Loucy (cell line): ENCODE measurements at regions not wholly inside any gene's neighbourhood (a gene's known extent, or its start where the extent isn't known, plus 50 kb on each side); places are given as distances from the start of the nearest gene placed in this dataset.

Experiments used
- EZH2phosphoT487 ChIP-seq: fragments of 200-600 bp; IDR thresholded peaks from 2 replicates; pipeline ENCODE4 v1.6.1; 2018; ENCODE audit warnings: antibody characterized with exemption, mild to moderate bottlenecking, moderate library complexity, borderline replicate concordance
- TF ChIP-seq, protein P1 (sequence below): fragments of 200-600 bp; sonication (generic); conservative IDR thresholded peaks from 2 replicates; pipeline ENCODE4 v1.5.1; 2014; ENCODE audit warnings: mild to moderate bottlenecking, antibody characterized with exemption, low read length

DNA sequence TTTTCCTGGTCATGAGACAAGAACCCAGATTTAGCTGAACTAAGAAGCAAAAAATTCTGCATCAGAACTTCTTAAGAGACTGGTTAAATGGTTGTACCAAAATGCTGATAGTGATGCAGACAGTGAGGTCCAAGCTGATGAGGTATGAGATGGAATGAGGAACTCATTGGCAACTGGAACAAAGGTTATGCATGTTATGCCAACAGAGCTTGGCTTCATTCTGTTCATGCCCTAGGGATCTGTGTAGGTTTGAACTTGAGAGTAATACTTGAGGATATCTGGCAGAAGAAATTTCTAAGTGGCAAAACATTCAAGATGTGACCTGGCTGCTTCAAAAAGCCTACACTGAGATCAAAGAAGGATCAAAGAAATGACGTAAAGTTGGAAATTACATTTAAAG lies 398.0 kb downstream of the FSCB start:
- TF ChIP-seq, protein P1, sequence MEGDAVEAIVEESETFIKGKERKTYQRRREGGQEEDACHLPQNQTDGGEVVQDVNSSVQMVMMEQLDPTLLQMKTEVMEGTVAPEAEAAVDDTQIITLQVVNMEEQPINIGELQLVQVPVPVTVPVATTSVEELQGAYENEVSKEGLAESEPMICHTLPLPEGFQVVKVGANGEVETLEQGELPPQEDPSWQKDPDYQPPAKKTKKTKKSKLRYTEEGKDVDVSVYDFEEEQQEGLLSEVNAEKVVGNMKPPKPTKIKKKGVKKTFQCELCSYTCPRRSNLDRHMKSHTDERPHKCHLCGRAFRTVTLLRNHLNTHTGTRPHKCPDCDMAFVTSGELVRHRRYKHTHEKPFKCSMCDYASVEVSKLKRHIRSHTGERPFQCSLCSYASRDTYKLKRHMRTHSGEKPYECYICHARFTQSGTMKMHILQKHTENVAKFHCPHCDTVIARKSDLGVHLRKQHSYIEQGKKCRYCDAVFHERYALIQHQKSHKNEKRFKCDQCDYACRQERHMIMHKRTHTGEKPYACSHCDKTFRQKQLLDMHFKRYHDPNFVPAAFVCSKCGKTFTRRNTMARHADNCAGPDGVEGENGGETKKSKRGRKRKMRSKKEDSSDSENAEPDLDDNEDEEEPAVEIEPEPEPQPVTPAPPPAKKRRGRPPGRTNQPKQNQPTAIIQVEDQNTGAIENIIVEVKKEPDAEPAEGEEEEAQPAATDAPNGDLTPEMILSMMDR, result no peak
- TF ChIP-seq EZH2phosphoT487, result no peak
